ENCODE measurements at regions not wholly inside any gene's neighbourhood (a gene's known extent, or its start where the extent isn't known, plus 50 kb on each side); places are given as distances from the start of the nearest gene placed in this dataset.

- Histone ChIP-seq H3K9me2 (ENCODE audit: insufficient read depth) (no peaks in the 10 kb centered on the region; the same call in 1 of the 2 replicates), H4K20me1 (replicated peaks; ENCODE audit: insufficient read depth) (no peaks in the 10 kb centered on the region), H3K4me3 (no peak overlapping the region), H3K4me1 (ENCODE audit: insufficient read depth) (no peaks in the 10 kb centered on the region), H3F3A (replicated peaks; ENCODE audit: low read depth) (no peaks in the 10 kb centered on the region), H3K79me2 (replicated peaks; ENCODE audit: insufficient read depth) (no peaks in the 10 kb centered on the region), H2AFZ (no peak overlapping the region), H3K4me2 (no peak overlapping the region), H3K27ac (ENCODE audit: low read depth) (no peak overlapping the region), H3K27me3 (ENCODE audit: insufficient read depth) (no peaks in the 10 kb centered on the region), H3K36me3 (ENCODE audit: insufficient read depth) (no peaks in the 10 kb centered on the region)
- Mint-ChIP-seq H3K4me1 (peaks cover 5% of the 10 kb centered on the region; the same call in 1 of the 3 replicates), H3K9me3 (no peaks in the 10 kb centered on the region), H3K36me3 (ENCODE audit: low read depth) (no peaks in the 10 kb centered on the region), H3K4me3 (no peak overlapping the region), H3K27ac (no peak overlapping the region), H3K27me3 (ENCODE audit: insufficient read depth, low read depth, poor library complexity) (no peaks in the 10 kb centered on the region)
- ATAC-seq (no peak), DNase-seq (ENCODE audit: low spot score) (no peak)
- TF ChIP-seq ETS1 (IDR thresholded peaks at IDR 0.05) = no peak
- TF ChIP-seq CREB1 (CRISPR knock-in tag; IDR thresholded peaks at IDR 0.05; ENCODE audit: low read depth) = no peak
- TF ChIP-seq ZNF462 (CRISPR knock-in tag; IDR thresholded peaks at IDR 0.05) = no peak
- TF ChIP-seq JUNB (IDR thresholded peaks at IDR 0.05; ENCODE audit: unreplicated experiment) = no peak
- TF ChIP-seq ZNF114 (CRISPR knock-in tag; IDR thresholded peaks at IDR 0.05) = no peak
- TF ChIP-seq, protein P1, sequence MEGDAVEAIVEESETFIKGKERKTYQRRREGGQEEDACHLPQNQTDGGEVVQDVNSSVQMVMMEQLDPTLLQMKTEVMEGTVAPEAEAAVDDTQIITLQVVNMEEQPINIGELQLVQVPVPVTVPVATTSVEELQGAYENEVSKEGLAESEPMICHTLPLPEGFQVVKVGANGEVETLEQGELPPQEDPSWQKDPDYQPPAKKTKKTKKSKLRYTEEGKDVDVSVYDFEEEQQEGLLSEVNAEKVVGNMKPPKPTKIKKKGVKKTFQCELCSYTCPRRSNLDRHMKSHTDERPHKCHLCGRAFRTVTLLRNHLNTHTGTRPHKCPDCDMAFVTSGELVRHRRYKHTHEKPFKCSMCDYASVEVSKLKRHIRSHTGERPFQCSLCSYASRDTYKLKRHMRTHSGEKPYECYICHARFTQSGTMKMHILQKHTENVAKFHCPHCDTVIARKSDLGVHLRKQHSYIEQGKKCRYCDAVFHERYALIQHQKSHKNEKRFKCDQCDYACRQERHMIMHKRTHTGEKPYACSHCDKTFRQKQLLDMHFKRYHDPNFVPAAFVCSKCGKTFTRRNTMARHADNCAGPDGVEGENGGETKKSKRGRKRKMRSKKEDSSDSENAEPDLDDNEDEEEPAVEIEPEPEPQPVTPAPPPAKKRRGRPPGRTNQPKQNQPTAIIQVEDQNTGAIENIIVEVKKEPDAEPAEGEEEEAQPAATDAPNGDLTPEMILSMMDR (conservative IDR thresholded peaks at IDR 0.05; ENCODE audit: low read depth in 2 of 2) = no peak
- TF ChIP-seq EZH2 (IDR thresholded peaks at IDR 0.05; ENCODE audit: low read depth, unreplicated experiment) = no peak
- no peak for TF ChIP-seq POLR2AphosphoS5 (IDR thresholded peaks at IDR 0.05; ENCODE audit: low read depth)
- TF ChIP-seq EZH2phosphoT487 (IDR thresholded peaks at IDR 0.05; ENCODE audit: unreplicated experiment) = no peak
- TF ChIP-seq REST (IDR thresholded peaks at IDR 0.05; ENCODE audit: unreplicated experiment) = no peak
- no peak for TF ChIP-seq NANOG (IDR thresholded peaks at IDR 0.05; ENCODE audit: borderline replicate concordance)
- TF ChIP-seq STAT1 (IDR thresholded peaks at IDR 0.05; ENCODE audit: unreplicated experiment) = no peak
- TF ChIP-seq ZNF331 (CRISPR knock-in tag; IDR thresholded peaks at IDR 0.05; ENCODE audit: low read depth) = no peak
Observed at GRCh38 chr13:104796581-104796980, 1730.4 kb upstream of the SLC10A2 start.

Data from GM23338 (cell line).